Mesenchymal stem cell (in vitro differentiated cells and primary cell): ENCODE measurements at regions not wholly inside any gene's neighbourhood (a gene's known extent, or its start where the extent isn't known, plus 50 kb on each side); places are given as distances from the start of the nearest gene placed in this dataset.

Source experiments
- DNase-seq: peaks from one replicate; pipeline ENCODE4 v3.0.0-alpha.2; 2013
- H2AFZ ChIP-seq: one replicate; pipeline ENCODE4 v1.6.1; 2013; ENCODE audit warnings: low read depth, mild to moderate bottlenecking, control low read depth, inconsistent platforms, low read length, moderate library complexity
- H2AK5ac ChIP-seq: 2 replicates; pipeline ENCODE4 v1.6.1; 2013; ENCODE audit warnings: low read length, moderate library complexity, mild to moderate bottlenecking, inconsistent platforms; ENCODE audit not compliant: severe bottlenecking
- H2BK120ac ChIP-seq: one replicate; pipeline ENCODE4 v1.6.1; 2013; ENCODE audit warnings: low read depth, mild to moderate bottlenecking, inconsistent platforms, low read length, moderate library complexity
- H2BK12ac ChIP-seq, 2 experiments: one replicate each; pipeline ENCODE4 v1.6.1; 2013; ENCODE audit warnings: inconsistent platforms in 2 of 2, low read length in 2 of 2, mild to moderate bottlenecking in 2 of 2, moderate library complexity in 2 of 2, control low read depth in 1 of 2
- H2BK15ac ChIP-seq: one replicate; pipeline ENCODE4 v1.6.1; 2013; ENCODE audit warnings: mild to moderate bottlenecking, low read depth, inconsistent platforms; ENCODE audit not compliant: poor library complexity, severe bottlenecking
- H2BK5ac ChIP-seq: 2 replicates; pipeline ENCODE4 v1.6.1; 2013; ENCODE audit warnings: low read depth, mild to moderate bottlenecking, low read length, control low read depth, inconsistent platforms; ENCODE audit not compliant: poor library complexity, severe bottlenecking
- H3K14ac ChIP-seq, 2 experiments: one replicate each; pipeline ENCODE4 v1.6.1; 2013; ENCODE audit warnings: inconsistent platforms in 2 of 2, low read length in 2 of 2, control low read depth in 1 of 2, mild to moderate bottlenecking in 1 of 2, moderate library complexity in 1 of 2
- H3K18ac ChIP-seq, 2 experiments: one replicate each; pipeline ENCODE4 v1.6.1; 2013; ENCODE audit warnings: inconsistent platforms in 2 of 2, low read length in 2 of 2, control low read depth in 1 of 2, low read depth in 1 of 2, mild to moderate bottlenecking in 1 of 2
- H3K23ac ChIP-seq, 2 experiments: one replicate each; pipeline ENCODE4 v1.6.1; 2013; ENCODE audit warnings: inconsistent platforms in 2 of 2, low read length in 2 of 2, mild to moderate bottlenecking in 2 of 2, moderate library complexity in 2 of 2, control low read depth in 1 of 2
- H3K27ac ChIP-seq: 2 replicates; pipeline ENCODE4 v1.5.1; 2013; ENCODE audit warnings: mild to moderate bottlenecking, moderate library complexity, low read length, control low read depth, inconsistent platforms; ENCODE audit not compliant: poor library complexity, severe bottlenecking
- H3K27me3 ChIP-seq, 2 experiments: 2 replicates each; pipeline versions ENCODE4 v1.6.1 to v1.7.0; 2013; ENCODE audit warnings: low read length in 2 of 2, mild to moderate bottlenecking in 2 of 2, moderate library complexity in 2 of 2, control low read depth in 1 of 2, inconsistent platforms in 1 of 2; ENCODE audit not compliant: control insufficient read depth in 1 of 2, insufficient read depth in 1 of 2
- H3K36me3 ChIP-seq, 2 experiments: 2 replicates each; pipeline versions ENCODE4 v1.6.1 to v1.7.0; 2013; ENCODE audit warnings: low read length in 2 of 2, control low read depth in 1 of 2, inconsistent platforms in 1 of 2, low read depth in 1 of 2, mild to moderate bottlenecking in 1 of 2; ENCODE audit not compliant: insufficient read depth in 2 of 2, control insufficient read depth in 1 of 2
- H3K4ac ChIP-seq, 2 experiments: one replicate each; pipeline ENCODE4 v1.6.1; 2013; ENCODE audit warnings: inconsistent platforms in 2 of 2, low read length in 2 of 2, mild to moderate bottlenecking in 2 of 2, moderate library complexity in 2 of 2, control low read depth in 1 of 2, low read depth in 1 of 2
- H3K4me1 ChIP-seq: 2 replicates; pipeline ENCODE4 v1.6.1; 2013; ENCODE audit warnings: low read depth, low read length, control low read depth; ENCODE audit not compliant: control insufficient read depth, insufficient read depth
- H3K4me2 ChIP-seq: 2 replicates; pipeline ENCODE4 v1.6.1; 2013; ENCODE audit warnings: low read length, mild to moderate bottlenecking, inconsistent platforms; ENCODE audit not compliant: poor library complexity, severe bottlenecking
- H3K4me3 ChIP-seq, 2 experiments: 2 replicates each; pipeline versions ENCODE4 v1.5.1 to v1.7.0; 2013; ENCODE audit warnings: low read length in 2 of 2, mild to moderate bottlenecking in 2 of 2, control low read depth in 1 of 2, low read depth in 1 of 2; ENCODE audit not compliant: insufficient read depth in 1 of 2
- H3K79me1 ChIP-seq: replicated peaks from 2 replicates; pipeline ENCODE4 v1.6.1; 2013; ENCODE audit warnings: mild to moderate bottlenecking, control low read depth, low read length, inconsistent platforms; ENCODE audit not compliant: poor library complexity, severe bottlenecking
- H3K9ac ChIP-seq: 2 replicates; pipeline ENCODE4 v1.7.0; 2013; ENCODE audit warnings: mild to moderate bottlenecking, low read length, moderate library complexity
- H3K9me3 ChIP-seq: 2 replicates; pipeline ENCODE4 v1.7.0; 2013; ENCODE audit warnings: mild to moderate bottlenecking, low read length; ENCODE audit not compliant: control insufficient read depth
- H4K8ac ChIP-seq: one replicate; pipeline ENCODE4 v1.6.1; 2013; ENCODE audit warnings: inconsistent platforms, mild to moderate bottlenecking, low read length, moderate library complexity
- H4K91ac ChIP-seq: one replicate; pipeline ENCODE4 v1.6.1; 2013; ENCODE audit warnings: mild to moderate bottlenecking, low read length, inconsistent platforms
- WGBS: methylation state at CpG from one replicate; pipeline ENCODE4 v1.1.7; 2013; ENCODE audit warnings: mixed read lengths; 5-methylcytosine and 5-hydroxymethylcytosine counted together

DNA sequence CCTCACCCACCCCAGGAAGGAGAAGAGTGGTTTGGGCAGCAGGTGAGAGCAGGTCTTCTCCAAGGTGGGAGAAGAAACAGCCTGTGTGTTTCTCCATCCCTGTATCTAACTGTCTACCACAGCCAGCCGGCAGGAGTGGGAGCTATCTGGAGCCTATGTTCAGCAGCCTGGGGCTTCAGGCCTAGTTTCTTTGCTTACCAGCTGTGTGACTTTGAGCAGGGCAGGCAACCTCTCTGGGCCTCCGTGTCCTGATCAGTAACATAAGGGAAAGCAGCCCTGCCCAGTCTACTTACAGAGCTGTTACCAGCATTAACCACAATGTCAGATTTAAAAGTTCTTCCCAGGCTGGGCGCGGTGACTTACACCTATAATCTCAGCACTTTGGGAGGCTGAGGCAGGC is 450.7 kb upstream of the ZMIZ1 start:
- H2AFZ ChIP-seq, result no peak overlapping the region
- H3K4me1 ChIP-seq, result no peaks in the 10 kb centered on the region
- H2BK120ac ChIP-seq, result no peak overlapping the region
- H4K8ac ChIP-seq, result no peak overlapping the region
- no peak overlapping the region for H2BK15ac ChIP-seq
- no peak overlapping the region for H3K14ac ChIP-seq
- no peaks in the 10 kb centered on the region for H3K79me1 ChIP-seq
- H2AK5ac ChIP-seq, result no peak overlapping the region
- H2BK12ac ChIP-seq, result no peak overlapping the region
- H3K27ac ChIP-seq, result no peak overlapping the region
- no peak for DNase-seq
- WGBS, result 91% methylated on average over 4 of the region's 4 CpGs
- no peak overlapping the region for H3K18ac ChIP-seq
- no peak overlapping the region for H3K23ac ChIP-seq
- no peak overlapping the region for H3K4ac ChIP-seq
- peaks cover 18 to 30% of the 10 kb centered on the region in 2 experiments for H3K27me3 ChIP-seq
- no peak overlapping the region for H3K4me3 ChIP-seq
- H3K9me3 ChIP-seq, result no peaks in the 10 kb centered on the region
- H3K4me2 ChIP-seq, result no peak overlapping the region
- H4K91ac ChIP-seq, result no peak overlapping the region
- no peaks in the 10 kb centered on the region for H3K36me3 ChIP-seq
- no peak overlapping the region for H2BK5ac ChIP-seq
- H3K9ac ChIP-seq, result no peak overlapping the region

DNA sequence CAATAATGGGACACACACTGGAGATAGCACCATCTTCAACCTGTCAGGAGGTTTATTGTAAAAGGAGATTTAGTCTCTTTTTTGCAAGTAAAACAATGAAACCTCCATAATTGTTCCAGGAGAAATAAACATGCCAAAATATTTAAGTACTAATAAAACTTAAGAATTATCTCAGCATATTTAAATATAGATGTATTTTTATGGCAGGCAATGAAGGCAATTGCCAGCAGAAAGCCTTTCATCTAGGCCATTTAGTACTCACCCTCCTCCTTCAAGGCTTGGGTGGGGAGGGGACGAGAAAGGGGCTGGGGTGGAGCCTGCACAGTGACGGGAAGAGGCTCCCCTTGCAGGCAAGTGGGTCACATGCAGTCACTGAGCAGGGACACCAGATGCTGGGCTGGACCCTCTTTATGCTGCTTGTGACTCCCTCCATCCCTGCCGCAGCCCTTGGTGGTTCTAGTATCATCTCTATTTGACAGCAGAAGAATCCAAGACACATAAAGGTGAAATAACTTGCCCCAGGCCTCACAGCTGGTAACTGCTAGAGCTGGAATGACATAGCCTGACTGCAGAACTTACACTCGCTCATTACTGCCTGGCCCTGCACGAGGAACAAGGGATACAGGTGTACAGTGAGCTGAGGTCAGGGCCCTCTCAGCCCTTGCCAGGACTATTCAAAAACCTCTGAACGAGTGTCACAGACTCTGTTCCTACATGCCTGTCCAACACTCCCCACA is 449.5 kb upstream of the ZMIZ1 start:
- H3K27ac ChIP-seq, result no peak overlapping the region
- no peak for DNase-seq
- 68% methylated on average over 6 of the region's 6 CpGs for WGBS
- H3K9ac ChIP-seq, result no peak overlapping the region
- H3K36me3 ChIP-seq, result no peaks in the 10 kb centered on the region
- no peak overlapping the region for H3K18ac ChIP-seq
- H3K79me1 ChIP-seq, result no peaks in the 10 kb centered on the region
- peaks cover 18 to 24% of the 10 kb centered on the region in 2 experiments for H3K27me3 ChIP-seq
- no peak overlapping the region for H3K23ac ChIP-seq
- peaks cover 1% of the 10 kb centered on the region for H3K4me1 ChIP-seq
- H2BK12ac ChIP-seq, result no peak overlapping the region
- H2AK5ac ChIP-seq, result no peak overlapping the region
- no peak overlapping the region for H2BK120ac ChIP-seq
- no peak overlapping the region for H2AFZ ChIP-seq
- H2BK5ac ChIP-seq, result no peak overlapping the region
- H3K4ac ChIP-seq, result no peak overlapping the region
- no peak overlapping the region for H2BK15ac ChIP-seq
- H4K8ac ChIP-seq, result no peak overlapping the region
- H3K4me2 ChIP-seq, result no peak overlapping the region
- H3K14ac ChIP-seq, result no peak overlapping the region
- H3K4me3 ChIP-seq, result no peak overlapping the region
- no peaks in the 10 kb centered on the region for H3K9me3 ChIP-seq
- no peak overlapping the region for H4K91ac ChIP-seq

DNA sequence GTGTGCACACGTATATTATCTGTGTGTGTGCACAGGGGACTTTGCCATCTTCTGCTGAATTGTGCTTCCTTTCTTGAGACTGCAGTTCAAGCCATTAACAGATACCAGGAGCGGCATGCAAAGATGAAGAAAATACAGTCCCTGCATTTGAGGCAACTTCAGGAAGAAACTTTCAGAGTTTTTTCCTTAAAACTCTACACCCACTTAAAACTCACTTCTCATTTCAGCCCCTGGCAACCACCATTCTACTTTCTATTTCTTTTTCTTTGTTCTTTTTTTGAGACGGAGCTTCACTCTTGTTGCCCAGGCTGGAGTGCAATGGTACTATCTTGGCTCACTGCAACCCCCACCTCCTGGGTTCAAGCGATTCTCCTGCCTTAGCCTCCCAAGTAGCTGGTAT is 448.9 kb upstream of the ZMIZ1 start:
- no peak overlapping the region for H4K91ac ChIP-seq
- H3K79me1 ChIP-seq, result no peaks in the 10 kb centered on the region
- no peak overlapping the region for H3K23ac ChIP-seq
- H3K14ac ChIP-seq, result no peak overlapping the region
- no peak overlapping the region for H3K4me2 ChIP-seq
- H2BK12ac ChIP-seq, result no peak overlapping the region
- H2AFZ ChIP-seq, result no peak overlapping the region
- H3K36me3 ChIP-seq, result no peaks in the 10 kb centered on the region
- H3K4ac ChIP-seq, result no peak overlapping the region
- H3K4me3 ChIP-seq, result no peak overlapping the region
- no peak overlapping the region for H3K27ac ChIP-seq
- no peak overlapping the region for H2BK5ac ChIP-seq
- peaks cover 5% of the 10 kb centered on the region for H3K4me1 ChIP-seq
- peaks cover 18 to 19% of the 10 kb centered on the region in 2 experiments for H3K27me3 ChIP-seq
- no peak overlapping the region for H3K9ac ChIP-seq
- 90% methylated on average over 3 of the region's 4 CpGs for WGBS
- no peak for DNase-seq
- H2AK5ac ChIP-seq, result no peak overlapping the region
- H3K18ac ChIP-seq, result no peak overlapping the region
- H3K9me3 ChIP-seq, result no peaks in the 10 kb centered on the region
- no peak overlapping the region for H2BK120ac ChIP-seq
- no peak overlapping the region for H2BK15ac ChIP-seq
- H4K8ac ChIP-seq, result no peak overlapping the region

DNA sequence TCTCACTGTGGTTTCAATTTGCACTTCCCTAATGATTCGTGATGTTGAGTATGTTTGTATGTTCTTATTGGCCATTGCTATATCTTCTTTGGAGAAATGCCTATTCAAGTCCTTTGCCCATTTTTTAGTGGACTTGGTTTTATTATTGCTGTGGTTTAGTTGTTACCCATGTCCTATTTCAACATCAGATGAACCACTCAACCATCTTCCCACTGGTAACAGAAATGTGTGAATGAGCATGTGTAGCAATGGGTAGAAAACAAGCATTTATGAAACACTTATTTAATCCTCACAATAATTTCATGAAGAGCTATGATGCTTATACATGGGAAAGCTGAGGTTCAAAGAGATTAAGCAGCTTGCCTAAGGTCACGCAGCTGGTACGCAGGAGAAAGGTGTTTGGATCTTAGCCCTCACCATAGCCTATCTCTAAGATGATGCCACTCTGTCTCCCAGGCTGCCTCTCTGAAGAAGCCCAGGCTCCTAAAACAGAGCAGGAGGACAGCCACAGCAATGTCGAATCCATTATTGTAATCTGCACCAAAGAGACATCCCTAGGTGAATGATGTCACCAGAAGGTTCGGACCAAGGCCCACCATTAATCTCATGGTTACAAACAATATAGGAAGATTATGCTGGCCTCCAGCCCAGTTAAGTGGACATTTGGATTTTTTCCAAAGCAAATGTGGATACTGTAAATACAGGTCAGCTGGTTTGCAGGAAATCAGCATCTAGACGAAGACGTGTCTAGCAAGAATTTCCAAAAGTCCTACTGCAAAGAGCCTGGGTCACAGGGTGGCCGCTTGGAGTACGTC is 447.6 kb upstream of the ZMIZ1 start:
- Histone ChIP-seq H3K23ac (no peak overlapping the region), H3K4me1 (peaks cover 5% of the 10 kb centered on the region), H3K36me3 (no peaks in the 10 kb centered on the region), H3K18ac (no peak overlapping the region), H3K27ac (no peak overlapping the region), H2AK5ac (no peak overlapping the region), H3K4me3 (no peak overlapping the region), H2BK5ac (no peak overlapping the region), H4K8ac (no peak overlapping the region), H2BK120ac (no peak overlapping the region), H3K27me3 (peaks cover 6 to 8% of the 10 kb centered on the region in 2 experiments), H3K9ac (no peak overlapping the region), H2BK12ac (no peak overlapping the region), H4K91ac (no peak overlapping the region), H3K9me3 (no peaks in the 10 kb centered on the region), H2AFZ (no peak overlapping the region), H3K4ac (no peak overlapping the region), H2BK15ac (no peak overlapping the region), H3K79me1 (no peaks in the 10 kb centered on the region), H3K4me2 (no peak overlapping the region), H3K14ac (no peak overlapping the region)
- 83% methylated on average over 8 of the region's 9 CpGs for WGBS
- DNase-seq, result peak; percentile 30
